ENCODE measurements at regions not wholly inside any gene's neighbourhood (a gene's known extent, or its start where the extent isn't known, plus 50 kb on each side); places are given as distances from the start of the nearest gene placed in this dataset.
"Not testable (repeated sequence)": the region's sequence is repeated elsewhere in the genome, so short reads cannot be mapped to it uniquely, and the experiment has no call there.

GRCh38 chr2:142332196-142332595 lies 201.4 kb upstream of the LRP1B start:
- no peak for DNase-seq (ENCODE audit: low read depth)

GRCh38 chr2:142330458-142330857 lies 199.6 kb upstream of the LRP1B start:
- DNase-seq (ENCODE audit: low read depth): no peak

GRCh38 chr2:142325870-142326269 lies 195.1 kb upstream of the LRP1B start:
- no peak for DNase-seq (ENCODE audit: low read depth)

- DNase-seq (ENCODE audit: low read depth): no peak
These were observed 192.4 kb upstream of the LRP1B start for GRCh38 chr2:142323206-142323605.

GRCh38 chr2:142321706-142322280 lies 191.0 kb upstream of the LRP1B start:
- no peak for DNase-seq (ENCODE audit: low read depth)

GRCh38 chr2:142320067-142320466 lies 189.3 kb upstream of the LRP1B start:
- no peak for DNase-seq (ENCODE audit: low read depth)

GRCh38 chr2:142316049-142316448 lies 185.2 kb upstream of the LRP1B start:
- DNase-seq (ENCODE audit: low read depth): no peak

- DNase-seq (ENCODE audit: low read depth): no peak
These were observed 184.5 kb upstream of the LRP1B start for GRCh38 chr2:142315346-142315745.

GRCh38 chr2:142314164-142314563 lies 183.3 kb upstream of the LRP1B start:
- no peak for DNase-seq (ENCODE audit: low read depth)

GRCh38 chr2:142310530-142310929 lies 179.7 kb upstream of the LRP1B start:
- no peak for DNase-seq (ENCODE audit: low read depth)

- no peak for DNase-seq (ENCODE audit: low read depth)
These were observed 177.9 kb upstream of the LRP1B start for GRCh38 chr2:142308744-142309143.

- no peak for DNase-seq (ENCODE audit: low read depth)
These were observed 176.8 kb upstream of the LRP1B start for GRCh38 chr2:142307616-142308115.

GRCh38 chr2:142307086-142307485 lies 176.3 kb upstream of the LRP1B start:
- no peak for DNase-seq (ENCODE audit: low read depth)

- DNase-seq (ENCODE audit: low read depth): no peak
These were observed 175.3 kb upstream of the LRP1B start for GRCh38 chr2:142306131-142306530.

GRCh38 chr2:142300517-142300916 lies 169.7 kb upstream of the LRP1B start:
- no peak for DNase-seq (ENCODE audit: low read depth)

- no peak for DNase-seq (ENCODE audit: low read depth)
These were observed 168.2 kb upstream of the LRP1B start for GRCh38 chr2:142299021-142299420.

GRCh38 chr2:142294225-142294624 lies 163.4 kb upstream of the LRP1B start:
- DNase-seq (ENCODE audit: low read depth): no peak

- no peak for DNase-seq (ENCODE audit: low read depth)
These were observed 161.2 kb upstream of the LRP1B start for GRCh38 chr2:142291969-142292368.

GRCh38 chr2:142290931-142291330 lies 160.1 kb upstream of the LRP1B start:
- DNase-seq (ENCODE audit: low read depth): no peak

GRCh38 chr2:142286618-142287017 lies 155.8 kb upstream of the LRP1B start:
- no peak for DNase-seq (ENCODE audit: low read depth)

- no peak for DNase-seq (ENCODE audit: low read depth)
These were observed 154.7 kb upstream of the LRP1B start for GRCh38 chr2:142285480-142285879.

- not testable (repeated sequence) for DNase-seq (ENCODE audit: low read depth)
These were observed 153.5 kb upstream of the LRP1B start for GRCh38 chr2:142284336-142284735.

GRCh38 chr2:142280831-142281230 lies 150.0 kb upstream of the LRP1B start:
- no peak for DNase-seq (ENCODE audit: low read depth)

- no peak for DNase-seq (ENCODE audit: low read depth)
These were observed 140.2 kb upstream of the LRP1B start for GRCh38 chr2:142270990-142271389.
